ENCODE measurements at regions not wholly inside any gene's neighbourhood (a gene's known extent, or its start where the extent isn't known, plus 50 kb on each side); places are given as distances from the start of the nearest gene placed in this dataset.

- no peak for TF ChIP-seq CTCF (IDR thresholded peaks at IDR 0.05 in 4 of 5, conservative IDR thresholded peaks at IDR 0.05 in 1 of 5)
- no peak for TF ChIP-seq POLR2A (IDR thresholded peaks at IDR 0.05)
Observed at GRCh38 chr11:88424881-88425280, 87.3 kb upstream of the CTSC start.

All from gastrocnemius medialis (tissue), 4 donors.